MM.1S (cell line): ENCODE measurements at regions not wholly inside any gene's neighbourhood (a gene's known extent, or its start where the extent isn't known, plus 50 kb on each side); places are given as distances from the start of the nearest gene placed in this dataset.

Source experiments
- CTCF ChIP-seq: fragments of 300-600 bp; sonication (generic); IDR thresholded peaks from 2 replicates; pipeline ENCODE4 v1.5.1; 2016; ENCODE audit warnings: antibody characterized with exemption, low read length, mixed read lengths
- EZH2 ChIP-seq: fragments of 300-600 bp; sonication (generic); optimal IDR thresholded peaks from 2 replicates; pipeline ENCODE3; 2017; ENCODE audit warnings: low read depth, mild to moderate bottlenecking, antibody characterized with exemption, low read length, mixed read lengths
- EZH2phosphoT487 ChIP-seq: fragments of 300-600 bp; sonication (generic); IDR thresholded peaks from 2 replicates; pipeline ENCODE4 v1.6.1; 2018; ENCODE audit warnings: antibody characterized with exemption, low read length

DNA sequence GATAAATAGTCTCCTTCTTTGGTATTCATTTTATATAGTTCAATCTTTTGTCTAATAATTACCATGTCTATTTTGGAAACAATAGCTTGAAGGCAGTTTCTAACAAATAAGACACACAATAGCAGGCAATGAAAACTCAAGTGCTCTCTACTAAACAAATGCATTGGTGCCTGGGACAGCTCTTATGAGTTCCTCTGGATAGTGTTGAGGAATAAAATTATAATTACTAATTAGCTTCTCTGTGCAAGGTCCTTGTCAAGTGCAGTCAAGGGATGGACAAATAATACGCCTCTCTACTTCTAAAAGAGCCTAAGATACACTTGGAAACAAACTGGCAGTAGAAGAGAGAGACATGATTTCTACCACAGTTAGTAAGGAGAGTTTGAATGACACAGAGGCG, 229.0 kb upstream of the GLRA2 start:
- TF ChIP-seq CTCF (no peak), EZH2 (no peak), EZH2phosphoT487 (no peak)
